ENCODE measurements at regions not wholly inside any gene's neighbourhood (a gene's known extent, or its start where the extent isn't known, plus 50 kb on each side); places are given as distances from the start of the nearest gene placed in this dataset.

- TF ChIP-seq TAF1 (conservative IDR thresholded peaks at IDR 0.05) (no peak), CTCF (IDR thresholded peaks at IDR 0.05; ENCODE audit: low read depth, low read length, missing input control) (no peak), JUND (IDR thresholded peaks at IDR 0.05) (no peak), FOXA1 (IDR thresholded peaks at IDR 0.05) (no peak), ATF3 (IDR thresholded peaks at IDR 0.05) (no peak), SP1 (IDR thresholded peaks at IDR 0.05) (no peak), YY1 (IDR thresholded peaks at IDR 0.05) (no peak), ZBTB33 (IDR thresholded peaks at IDR 0.05) (no peak)
- WGBS: 84% methylated on average over 5 of the region's 5 CpGs
- Histone ChIP-seq H3K36me3 (ENCODE audit: control insufficient read depth in 4 of 4, insufficient read depth in 3 of 4, low read depth in 1 of 4, low read length in 3 of 4) (no peaks in the 10 kb centered on the region), H3K4me3 (ENCODE audit: low read depth in 1 of 3, low read length in 3 of 3) (no peak overlapping the region), H3K9me3 (ENCODE audit: control insufficient read depth in 4 of 4, low read length in 3 of 4) (no peaks in the 10 kb centered on the region), H3K4me1 (ENCODE audit: control insufficient read depth in 4 of 4, insufficient read depth in 4 of 4, low read length in 3 of 4) (peaks cover 0 to 2% (median 0%) of the 10 kb centered on the region in 4 donors), H3K9ac (ENCODE audit: low read depth in 1 of 2, low read length in 2 of 2) (no peak overlapping the region), H3K27ac (ENCODE audit: low read depth in 1 of 2, low read length in 2 of 2) (peak overlapping the region in 1 of 2 donors; percentile 46), H3K27me3 (ENCODE audit: control insufficient read depth in 4 of 4, insufficient read depth in 4 of 4, low read length in 3 of 4) (no peaks in the 10 kb centered on the region)
- no peak for DNase-seq (ENCODE audit: low spot score)
Observed at GRCh38 chr13:48160606-48161278, 65.8 kb upstream of the MED4 start.

GRCh38 chr13:48159826-48160225 lies 64.9 kb upstream of the MED4 start:
- no peaks in the 10 kb centered on the region for H3K27me3 ChIP-seq (ENCODE audit: control insufficient read depth in 4 of 4, insufficient read depth in 4 of 4, low read length in 3 of 4)
- H3K4me3 ChIP-seq (ENCODE audit: low read depth in 1 of 3, low read length in 3 of 3): no peak overlapping the region
- no peaks in the 10 kb centered on the region for H3K9me3 ChIP-seq (ENCODE audit: control insufficient read depth in 4 of 4, low read length in 3 of 4)
- TF ChIP-seq SP1 (IDR thresholded peaks at IDR 0.05) (no peak), HNF4G (IDR thresholded peaks at IDR 0.05) (no peak), ATF3 (IDR thresholded peaks at IDR 0.05) (no peak), FOXA1 (IDR thresholded peaks at IDR 0.05) (no peak), GABPA (IDR thresholded peaks at IDR 0.05 in 1 of 2, conservative IDR thresholded peaks at IDR 0.05 in 1 of 2) (no peak), RXRA (IDR thresholded peaks at IDR 0.05) (no peak), TAF1 (conservative IDR thresholded peaks at IDR 0.05) (no peak), NR2F2 (IDR thresholded peaks at IDR 0.05) (no peak), FOXA2 (IDR thresholded peaks at IDR 0.05) (no peak), MAX (IDR thresholded peaks at IDR 0.05) (no peak), RAD21 (IDR thresholded peaks at IDR 0.05) (no peak), REST (IDR thresholded peaks at IDR 0.05) (no peak), EGR1 (IDR thresholded peaks at IDR 0.05; ENCODE audit: low read depth in 2 of 2) (no peak), YY1 (IDR thresholded peaks at IDR 0.05) (no peak), HNF4A (conservative IDR thresholded peaks at IDR 0.05) (no peak), CTCF (IDR thresholded peaks at IDR 0.05; ENCODE audit: low read depth, low read length, missing input control) (no peak), ZBTB33 (IDR thresholded peaks at IDR 0.05) (no peak), JUND (IDR thresholded peaks at IDR 0.05) (no peak)
- H3K4me1 ChIP-seq (ENCODE audit: control insufficient read depth in 4 of 4, insufficient read depth in 4 of 4, low read length in 3 of 4): peaks cover 0 to 2% (median 0%) of the 10 kb centered on the region in 4 donors
- no peak overlapping the region for H3K27ac ChIP-seq (ENCODE audit: low read depth in 1 of 2, low read length in 2 of 2)
- no peak for DNase-seq (ENCODE audit: low spot score)
- H3K9ac ChIP-seq (ENCODE audit: low read depth in 1 of 2, low read length in 2 of 2): no peak overlapping the region
- no peaks in the 10 kb centered on the region for H3K36me3 ChIP-seq (ENCODE audit: control insufficient read depth in 4 of 4, insufficient read depth in 3 of 4, low read depth in 1 of 4, low read length in 3 of 4)
- 82% methylated on average over 3 of the region's 3 CpGs for WGBS
